Astrocyte (in vitro differentiated cells and primary cell): ENCODE measurements at regions not wholly inside any gene's neighbourhood (a gene's known extent, or its start where the extent isn't known, plus 50 kb on each side); places are given as distances from the start of the nearest gene placed in this dataset.

ENCODE experiments used
- EZH2 ChIP-seq: IDR thresholded peaks from 2 replicates; pipeline ENCODE4 v1.6.1; 2012; ENCODE audit warnings: mild to moderate bottlenecking, low read length, inconsistent platforms; ENCODE audit not compliant: insufficient read depth
- TF ChIP-seq, protein P1 (sequence below): IDR thresholded peaks from 2 replicates; pipeline ENCODE4 v1.5.1; 2011; ENCODE audit warnings: low read depth, mild to moderate bottlenecking, inconsistent platforms, low read length, moderate library complexity; ENCODE audit not compliant: insufficient read depth

- TF ChIP-seq EZH2, result no peak
- TF ChIP-seq, protein P1, sequence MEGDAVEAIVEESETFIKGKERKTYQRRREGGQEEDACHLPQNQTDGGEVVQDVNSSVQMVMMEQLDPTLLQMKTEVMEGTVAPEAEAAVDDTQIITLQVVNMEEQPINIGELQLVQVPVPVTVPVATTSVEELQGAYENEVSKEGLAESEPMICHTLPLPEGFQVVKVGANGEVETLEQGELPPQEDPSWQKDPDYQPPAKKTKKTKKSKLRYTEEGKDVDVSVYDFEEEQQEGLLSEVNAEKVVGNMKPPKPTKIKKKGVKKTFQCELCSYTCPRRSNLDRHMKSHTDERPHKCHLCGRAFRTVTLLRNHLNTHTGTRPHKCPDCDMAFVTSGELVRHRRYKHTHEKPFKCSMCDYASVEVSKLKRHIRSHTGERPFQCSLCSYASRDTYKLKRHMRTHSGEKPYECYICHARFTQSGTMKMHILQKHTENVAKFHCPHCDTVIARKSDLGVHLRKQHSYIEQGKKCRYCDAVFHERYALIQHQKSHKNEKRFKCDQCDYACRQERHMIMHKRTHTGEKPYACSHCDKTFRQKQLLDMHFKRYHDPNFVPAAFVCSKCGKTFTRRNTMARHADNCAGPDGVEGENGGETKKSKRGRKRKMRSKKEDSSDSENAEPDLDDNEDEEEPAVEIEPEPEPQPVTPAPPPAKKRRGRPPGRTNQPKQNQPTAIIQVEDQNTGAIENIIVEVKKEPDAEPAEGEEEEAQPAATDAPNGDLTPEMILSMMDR, result no peak
Measured at GRCh38 chr9:30775236-30775635, 1609.2 kb upstream of the ACO1 start.
